ENCODE measurements at regions not wholly inside any gene's neighbourhood (a gene's known extent, or its start where the extent isn't known, plus 50 kb on each side); places are given as distances from the start of the nearest gene placed in this dataset.
"Not testable (repeated sequence)": the region's sequence is repeated elsewhere in the genome, so short reads cannot be mapped to it uniquely, and the experiment has no call there.

GRCh38 chr5:17326600-17327037, 109.2 kb downstream of the BASP1 start:
- FAIRE-seq: no peak
- DNase-seq (ENCODE audit: low spot score in 2 of 2): no peak

GRCh38 chr5:17327048-17327625, 109.7 kb downstream of the BASP1 start:
- FAIRE-seq: no peak
- no peak for DNase-seq (ENCODE audit: low spot score in 2 of 2)

GRCh38 chr5:17329571-17329970, 112.1 kb downstream of the BASP1 start:
- no peak for DNase-seq (ENCODE audit: low spot score in 2 of 2)
- FAIRE-seq: no peak

- DNase-seq (ENCODE audit: low spot score in 2 of 2) (no peak), FAIRE-seq (no peak)
These were observed 113.0 kb downstream of the BASP1 start for GRCh38 chr5:17330386-17330785.

- no peak for FAIRE-seq
- no peak for DNase-seq (ENCODE audit: low spot score in 2 of 2)
These were observed 114.2 kb downstream of the BASP1 start for GRCh38 chr5:17331651-17332050.

- no peak for FAIRE-seq
- no peak for DNase-seq (ENCODE audit: low spot score in 2 of 2)
These were observed 116.3 kb downstream of the BASP1 start for GRCh38 chr5:17333755-17334154.

- DNase-seq (ENCODE audit: low spot score in 2 of 2) (no peak), FAIRE-seq (no peak)
These were observed 118.6 kb downstream of the BASP1 start for GRCh38 chr5:17336054-17336453.

GRCh38 chr5:17336723-17337122, 119.3 kb downstream of the BASP1 start:
- DNase-seq (ENCODE audit: low spot score in 2 of 2); FAIRE-seq: not testable (repeated sequence)

GRCh38 chr5:17339841-17340240, 122.4 kb downstream of the BASP1 start:
- FAIRE-seq (no peak), DNase-seq (ENCODE audit: low spot score in 2 of 2) (no peak)

GRCh38 chr5:17340379-17340778, 122.9 kb downstream of the BASP1 start:
- no peak for DNase-seq (ENCODE audit: low spot score in 2 of 2)

GRCh38 chr5:17340819-17341218, 123.4 kb downstream of the BASP1 start:
- DNase-seq (ENCODE audit: low spot score in 2 of 2): no peak
- FAIRE-seq: no peak

More at GRCh38 chr5:17340379-17340778, 122.9 kb downstream of the BASP1 start:
- FAIRE-seq: no peak

GRCh38 chr5:17343675-17344074, 126.2 kb downstream of the BASP1 start:
- FAIRE-seq (no peak), DNase-seq (ENCODE audit: low spot score in 2 of 2) (no peak)

- FAIRE-seq (no peak), DNase-seq (ENCODE audit: low spot score in 2 of 2) (no peak)
These were observed 129.4 kb downstream of the BASP1 start for GRCh38 chr5:17346811-17347210.

GRCh38 chr5:17352223-17352622, 134.8 kb downstream of the BASP1 start:
- no peak for DNase-seq (ENCODE audit: low spot score in 2 of 2)
- FAIRE-seq: no peak

GRCh38 chr5:17354265-17354664, 136.8 kb downstream of the BASP1 start:
- FAIRE-seq (no peak), DNase-seq (ENCODE audit: low spot score in 2 of 2) (no peak)

- DNase-seq (ENCODE audit: low spot score in 2 of 2) (no peak), FAIRE-seq (no peak)
These were observed 138.3 kb downstream of the BASP1 start for GRCh38 chr5:17355586-17356346.

GRCh38 chr5:17356551-17356950, 139.1 kb downstream of the BASP1 start:
- FAIRE-seq: no peak
- no peak for DNase-seq (ENCODE audit: low spot score in 2 of 2)

- FAIRE-seq (no peak), DNase-seq (ENCODE audit: low spot score in 2 of 2) (no peak)
These were observed 140.1 kb downstream of the BASP1 start for GRCh38 chr5:17357504-17357903.

GRCh38 chr5:17358031-17358430, 140.0 kb upstream of the TAF11L2 start:
- FAIRE-seq: no peak
- no peak for DNase-seq (ENCODE audit: low spot score in 2 of 2)

GRCh38 chr5:17359451-17360011, 138.5 kb upstream of the TAF11L2 start:
- no peak for FAIRE-seq
- no peak for DNase-seq (ENCODE audit: low spot score in 2 of 2)

- no peak for FAIRE-seq
These were observed 137.2 kb upstream of the TAF11L2 start for GRCh38 chr5:17360879-17361278.

GRCh38 chr5:17361331-17361730, 136.7 kb upstream of the TAF11L2 start:
- no peak for FAIRE-seq
- no peak for DNase-seq (ENCODE audit: low spot score in 2 of 2)

More at GRCh38 chr5:17360879-17361278, 137.2 kb upstream of the TAF11L2 start:
- no peak for DNase-seq (ENCODE audit: low spot score in 2 of 2)

Measured in frontal cortex (tissue), 3 donors.